B cell (primary cell): ENCODE measurements at regions not wholly inside any gene's neighbourhood (a gene's known extent, or its start where the extent isn't known, plus 50 kb on each side); places are given as distances from the start of the nearest gene placed in this dataset.

Experiments used
- ATAC-seq: fragments of 200-7000 bp; cut with Tn5 transposase; one replicate; pipeline ENCODE4 v1.10.0; 2021; ENCODE audit warnings: low read depth, mild to moderate bottlenecking, moderate number of reproducible peaks, moderate library complexity
- CTCF ChIA-PET: fragments of 350-600 bp; sonication (Branson Sonifier 250); formaldehyde crosslinking; loops from one replicate; lab custom pipeline; 2021; ENCODE audit warnings: antibody characterized with exemption, inconsistent platforms; lab: Charles Lee
- POLR2A ChIA-PET: fragments of 350-600 bp; sonication (Branson Sonifier 250); formaldehyde crosslinking; loops from one replicate; lab custom pipeline; 2021; ENCODE audit warnings: antibody characterized with exemption; lab: Charles Lee
- DNase-seq: peaks from one replicate; pipeline ENCODE4 v3.0.0; 2013
- H2AFZ ChIP-seq: 2 replicates; pipeline ENCODE4 v1.6.1; 2012; ENCODE audit warnings: mild to moderate bottlenecking, low read depth, low read length; ENCODE audit not compliant: insufficient read depth, poor library complexity, severe bottlenecking
- H3K27ac ChIP-seq, 2 donors: 1 replicate in 1 of 2; 2 replicates in 1 of 2; pipeline ENCODE4 v1.5.1; 2012 to 2013; ENCODE audit warnings: low read length in 2 of 2, mild to moderate bottlenecking in 2 of 2, moderate library complexity in 1 of 2
- H3K27me3 ChIP-seq, 4 experiments: fragments of 200-600 bp in 1 of 4; sonication (generic) in 1 of 4; replicated peaks in 1 of 4; 1 replicate in 2 of 4; 2 replicates in 2 of 4; pipeline versions ENCODE4 v1.6.1 to v1.7.0; 2013 to 2016; ENCODE audit warnings: low read length in 3 of 4, mild to moderate bottlenecking in 2 of 4, mixed read lengths in 1 of 4, moderate library complexity in 1 of 4; ENCODE audit not compliant: insufficient read depth in 4 of 4, control insufficient read depth in 3 of 4; ENCODE audit errors: control extremely low read depth in 1 of 4
- H3K36me3 ChIP-seq, 2 experiments: replicated peaks in 1 of 2; 1 replicate in 1 of 2; 2 replicates in 1 of 2; pipeline versions ENCODE4 v1.6.1 to v1.7.1; 2013; ENCODE audit warnings: low read length in 1 of 2; ENCODE audit not compliant: insufficient read depth in 2 of 2, control insufficient read depth in 1 of 2; ENCODE audit errors: control extremely low read depth in 1 of 2, extremely low read depth in 1 of 2
- H3K4me1 ChIP-seq, 2 donors: fragments of 200-600 bp in 1 of 2; sonication (generic) in 1 of 2; 1 replicate in 1 of 2; 2 replicates in 1 of 2; pipeline versions ENCODE4 v1.5.1 to v1.6.1; 2013 to 2017; ENCODE audit warnings: low read length in 2 of 2; ENCODE audit not compliant: control insufficient read depth in 2 of 2, insufficient read depth in 2 of 2
- H3K4me2 ChIP-seq: replicated peaks from 2 replicates; pipeline ENCODE3; 2012; ENCODE audit warnings: mild to moderate bottlenecking, low read depth, low read length; ENCODE audit not compliant: poor library complexity, severe bottlenecking
- H3K4me3 ChIP-seq, 5 experiments: fragments of 200-600 bp in 1 of 5; sonication (generic) in 1 of 5; 1 replicate in 3 of 5; 2 replicates in 2 of 5; pipeline versions ENCODE4 v1.5.1 to v1.7.0; 2011 to 2016; ENCODE audit warnings: low read length in 4 of 5, mild to moderate bottlenecking in 4 of 5, low read depth in 2 of 5, control low read depth in 1 of 5, moderate library complexity in 1 of 5; ENCODE audit not compliant: insufficient read depth in 1 of 5; ENCODE audit errors: control extremely low read depth in 1 of 5, extremely low read depth in 1 of 5
- H3K79me2 ChIP-seq: fragments of 200-600 bp; sonication (generic); one replicate; pipeline ENCODE4 v1.6.0; 2016; ENCODE audit warnings: low read length; ENCODE audit not compliant: control insufficient read depth, insufficient read depth
- H3K9ac ChIP-seq: fragments of 200-600 bp; sonication (generic); 2 replicates; pipeline ENCODE4 v1.6.1; 2017; ENCODE audit warnings: mild to moderate bottlenecking, low read length, moderate library complexity
- H3K9me3 ChIP-seq, 3 donors: one replicate each; pipeline versions ENCODE4 v1.6.1 to v1.7.1; 2013; ENCODE audit warnings: low read length in 2 of 3; ENCODE audit not compliant: control insufficient read depth in 2 of 3, insufficient read depth in 1 of 3; ENCODE audit errors: control extremely low read depth in 1 of 3
- H4K20me1 ChIP-seq: 2 replicates; pipeline ENCODE4 v1.6.0; 2012; ENCODE audit warnings: mild to moderate bottlenecking, low read length; ENCODE audit not compliant: insufficient read depth, control insufficient read depth, poor library complexity, severe bottlenecking
- H3K27ac Mint-ChIP-seq: one replicate; pipeline ENCODE4 v1.8.0; 2021; ENCODE audit warnings: mixed read lengths
- H3K27me3 Mint-ChIP-seq: one replicate; pipeline ENCODE4 v1.8.0; 2021; ENCODE audit warnings: mixed read lengths
- H3K4me1 Mint-ChIP-seq: one replicate; pipeline ENCODE4 v1.8.0; 2021; ENCODE audit warnings: mixed read lengths
- H3K4me3 Mint-ChIP-seq: one replicate; pipeline ENCODE4 v1.8.0; 2021; ENCODE audit warnings: mixed read lengths
- H3K9me3 Mint-ChIP-seq: one replicate; pipeline ENCODE4 v1.8.0; 2022; ENCODE audit warnings: mixed read lengths; ENCODE audit not compliant: insufficient read depth
- EZH2 ChIP-seq: IDR thresholded peaks from 2 replicates; pipeline ENCODE4 v1.6.1; 2012; ENCODE audit warnings: borderline replicate concordance, low read depth, mild to moderate bottlenecking, moderate library complexity, low read length; ENCODE audit not compliant: insufficient read depth, poor library complexity, severe bottlenecking
- WGBS: methylation state at CpG from one replicate; pipeline ENCODE4 v1.1.5; 2013; ENCODE audit warnings: missing lambda C conversion rate; ENCODE audit not compliant: insufficient coverage; 5-methylcytosine and 5-hydroxymethylcytosine counted together
- intact Hi-C: fragments of 100-400 bp; cut with micrococcal nuclease; formaldehyde crosslinking; loops from one replicate; pipeline ENCODE4 v1.10.0; 2022
- TF ChIP-seq, protein P1 (sequence below): fragments of 200-600 bp; IDR thresholded peaks from one replicate; pipeline ENCODE4 v1.8.0; 2022; ENCODE audit warnings: antibody characterized with exemption, mild to moderate bottlenecking

DNA sequence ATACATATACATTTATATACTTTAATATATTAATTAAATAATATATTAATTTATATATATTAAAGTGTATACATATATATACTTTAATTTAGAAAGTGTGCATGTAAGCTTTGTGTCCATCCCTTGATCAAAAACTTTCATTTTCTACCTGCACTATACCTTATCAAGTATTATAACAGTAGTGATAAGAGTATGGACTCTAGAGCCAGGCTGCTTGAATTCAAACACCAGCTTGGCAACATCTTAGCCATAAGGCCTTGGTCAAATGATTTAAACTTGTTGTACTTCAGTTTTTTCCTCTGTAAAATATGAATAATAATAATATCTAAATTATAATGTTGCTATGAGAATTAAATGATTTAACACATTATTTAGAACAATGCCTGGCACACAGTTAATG, 327.6 kb upstream of the NECTIN3 start:
- ChIA-PET CTCF (no interaction called here), POLR2A (no interaction called here)
- Mint-ChIP-seq H3K9me3 (peaks cover 2% of the 10 kb centered on the region), H3K4me3 (no peak overlapping the region), H3K27ac (no peak overlapping the region), H3K27me3 (peaks cover 8% of the 10 kb centered on the region), H3K4me1 (no peaks in the 10 kb centered on the region)
- ATAC-seq: no peak
- Histone ChIP-seq H3K4me3 (no peak overlapping the region), H3K36me3 (no peaks in the 10 kb centered on the region), H4K20me1 (no peaks in the 10 kb centered on the region), H3K27ac (no peak overlapping the region), H3K4me2 (no peak overlapping the region), H3K79me2 (no peaks in the 10 kb centered on the region), H3K9ac (no peak overlapping the region), H2AFZ (no peak overlapping the region), H3K4me1 (no peaks in the 10 kb centered on the region), H3K9me3 (no peaks in the 10 kb centered on the region), H3K27me3 (peaks cover 0 to 7% (median 0%) of the 10 kb centered on the region in 4 experiments)
- no peak for DNase-seq
- no peak for TF ChIP-seq EZH2
- TF ChIP-seq, protein P1, sequence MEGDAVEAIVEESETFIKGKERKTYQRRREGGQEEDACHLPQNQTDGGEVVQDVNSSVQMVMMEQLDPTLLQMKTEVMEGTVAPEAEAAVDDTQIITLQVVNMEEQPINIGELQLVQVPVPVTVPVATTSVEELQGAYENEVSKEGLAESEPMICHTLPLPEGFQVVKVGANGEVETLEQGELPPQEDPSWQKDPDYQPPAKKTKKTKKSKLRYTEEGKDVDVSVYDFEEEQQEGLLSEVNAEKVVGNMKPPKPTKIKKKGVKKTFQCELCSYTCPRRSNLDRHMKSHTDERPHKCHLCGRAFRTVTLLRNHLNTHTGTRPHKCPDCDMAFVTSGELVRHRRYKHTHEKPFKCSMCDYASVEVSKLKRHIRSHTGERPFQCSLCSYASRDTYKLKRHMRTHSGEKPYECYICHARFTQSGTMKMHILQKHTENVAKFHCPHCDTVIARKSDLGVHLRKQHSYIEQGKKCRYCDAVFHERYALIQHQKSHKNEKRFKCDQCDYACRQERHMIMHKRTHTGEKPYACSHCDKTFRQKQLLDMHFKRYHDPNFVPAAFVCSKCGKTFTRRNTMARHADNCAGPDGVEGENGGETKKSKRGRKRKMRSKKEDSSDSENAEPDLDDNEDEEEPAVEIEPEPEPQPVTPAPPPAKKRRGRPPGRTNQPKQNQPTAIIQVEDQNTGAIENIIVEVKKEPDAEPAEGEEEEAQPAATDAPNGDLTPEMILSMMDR: no peak
- intact Hi-C loops: no loop called here

DNA sequence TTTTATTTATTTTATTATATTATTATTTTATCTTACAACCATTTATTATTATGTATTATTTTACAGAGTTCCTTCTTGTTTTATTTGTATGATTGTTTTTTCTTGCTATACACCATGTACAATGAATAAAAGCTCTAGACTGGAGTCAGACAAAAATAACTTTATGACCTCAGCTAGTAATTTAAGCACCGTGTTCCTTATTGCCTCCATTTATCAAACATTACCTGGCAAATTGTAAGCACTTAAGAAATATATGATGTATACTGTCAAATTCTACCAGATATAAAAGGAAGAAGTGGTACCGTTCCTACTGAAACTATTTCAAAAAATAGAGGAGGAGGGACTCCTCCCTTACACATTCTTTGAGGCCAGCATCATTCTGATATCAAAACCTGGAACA, 326.9 kb upstream of the NECTIN3 start:
- ATAC-seq: no peak
- no CpG with 5 or more reads among the region's 2 CpGs for WGBS
- no peak overlapping the region for H3K4me2 ChIP-seq
- H4K20me1 ChIP-seq: no peaks in the 10 kb centered on the region
- H3K27ac Mint-ChIP-seq: no peak overlapping the region
- H3K4me1 ChIP-seq: no peaks in the 10 kb centered on the region
- DNase-seq: no peak
- peaks cover 5% of the 10 kb centered on the region for H3K27me3 Mint-ChIP-seq
- no peak overlapping the region for H2AFZ ChIP-seq
- H3K36me3 ChIP-seq: no peaks in the 10 kb centered on the region
- no peak overlapping the region for H3K9ac ChIP-seq
- H3K27ac ChIP-seq: no peak overlapping the region
- no peak for TF ChIP-seq EZH2
- TF ChIP-seq, protein P1: no peak
- peaks cover 2% of the 10 kb centered on the region for H3K9me3 Mint-ChIP-seq
- H3K79me2 ChIP-seq: no peaks in the 10 kb centered on the region
- ChIA-PET POLR2A (no interaction called here), CTCF (no interaction called here)
- peaks cover 0 to 7% (median 0%) of the 10 kb centered on the region in 4 experiments for H3K27me3 ChIP-seq
- intact Hi-C loops: no loop called here
- H3K4me1 Mint-ChIP-seq: no peaks in the 10 kb centered on the region
- no peak overlapping the region for H3K4me3 Mint-ChIP-seq
- H3K9me3 ChIP-seq: no peaks in the 10 kb centered on the region
- H3K4me3 ChIP-seq: no peak overlapping the region
